Sigmoid colon (tissue), 3 donors: ENCODE measurements at regions not wholly inside any gene's neighbourhood (a gene's known extent, or its start where the extent isn't known, plus 50 kb on each side); places are given as distances from the start of the nearest gene placed in this dataset.

Source experiments
- CTCF ChIP-seq, 4 experiments: fragments of 450-650 bp in 3 of 4; fragments of 200-600 bp in 1 of 4; IDR thresholded peaks; one replicate each; pipeline ENCODE4 v1.5.1; 2016 to 2019; ENCODE audit warnings: antibody characterized with exemption in 4 of 4, mild to moderate bottlenecking in 3 of 4, moderate library complexity in 2 of 4
- POLR2A ChIP-seq, 2 donors: fragments of 450-650 bp; IDR thresholded peaks; one replicate each; pipeline ENCODE4 v1.6.1; 2016; ENCODE audit warnings: antibody characterized with exemption in 2 of 2, mild to moderate bottlenecking in 2 of 2, moderate library complexity in 2 of 2

DNA sequence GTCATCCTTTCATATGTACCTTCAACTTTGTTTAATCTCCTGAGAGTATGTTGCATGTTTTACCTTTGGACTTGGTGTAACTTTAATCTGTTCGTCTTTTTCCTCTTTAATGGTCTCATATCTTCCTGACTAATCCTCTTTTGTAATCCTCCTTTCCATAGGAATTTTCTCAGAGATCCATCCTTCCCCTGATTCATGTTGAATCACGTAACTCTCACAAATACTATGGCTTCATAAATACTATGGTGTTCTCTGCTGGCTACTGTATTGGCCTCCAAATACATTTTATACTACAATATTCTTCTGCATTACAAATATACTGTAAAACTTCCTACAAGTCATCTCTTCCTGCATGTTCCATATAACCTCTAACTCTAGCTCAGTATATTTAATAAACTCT is 317.7 kb upstream of the ADGRB3 start:
- no peak for TF ChIP-seq POLR2A (IDR thresholded peaks at IDR 0.05)
- no peak for TF ChIP-seq CTCF (IDR thresholded peaks at IDR 0.05)
